ENCODE measurements at regions not wholly inside any gene's neighbourhood (a gene's known extent, or its start where the extent isn't known, plus 50 kb on each side); places are given as distances from the start of the nearest gene placed in this dataset.

- TF ChIP-seq RELA (CRISPR knock-in tag; IDR thresholded peaks at IDR 0.05): no peak
- TF ChIP-seq MAZ (IDR thresholded peaks at IDR 0.05; ENCODE audit: borderline replicate concordance, low read depth, low read length): no peak
- TF ChIP-seq MAZ (CRISPR knock-in tag; IDR thresholded peaks at IDR 0.05; ENCODE audit: low read depth): no peak
- TF ChIP-seq, protein P1, sequence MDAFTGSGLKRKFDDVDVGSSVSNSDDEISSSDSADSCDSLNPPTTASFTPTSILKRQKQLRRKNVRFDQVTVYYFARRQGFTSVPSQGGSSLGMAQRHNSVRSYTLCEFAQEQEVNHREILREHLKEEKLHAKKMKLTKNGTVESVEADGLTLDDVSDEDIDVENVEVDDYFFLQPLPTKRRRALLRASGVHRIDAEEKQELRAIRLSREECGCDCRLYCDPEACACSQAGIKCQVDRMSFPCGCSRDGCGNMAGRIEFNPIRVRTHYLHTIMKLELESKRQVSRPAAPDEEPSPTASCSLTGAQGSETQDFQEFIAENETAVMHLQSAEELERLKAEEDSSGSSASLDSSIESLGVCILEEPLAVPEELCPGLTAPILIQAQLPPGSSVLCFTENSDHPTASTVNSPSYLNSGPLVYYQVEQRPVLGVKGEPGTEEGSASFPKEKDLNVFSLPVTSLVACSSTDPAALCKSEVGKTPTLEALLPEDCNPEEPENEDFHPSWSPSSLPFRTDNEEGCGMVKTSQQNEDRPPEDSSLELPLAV (CRISPR knock-in tag; conservative IDR thresholded peaks at IDR 0.05; ENCODE audit: low read depth): no peak
- TF ChIP-seq SMAD3 (CRISPR knock-in tag; IDR thresholded peaks at IDR 0.05): no peak
- TF ChIP-seq TMF1 (CRISPR knock-in tag; IDR thresholded peaks at IDR 0.05; ENCODE audit: low read depth): no peak
- TF ChIP-seq ZNF343 (CRISPR knock-in tag; IDR thresholded peaks at IDR 0.05): no peak
- TF ChIP-seq YEATS4 (CRISPR knock-in tag; IDR thresholded peaks at IDR 0.05; ENCODE audit: borderline replicate concordance): no peak
Observed at GRCh38 chrX:118187100-118187499, 70.5 kb upstream of the KLHL13 start (continued).

DNA sequence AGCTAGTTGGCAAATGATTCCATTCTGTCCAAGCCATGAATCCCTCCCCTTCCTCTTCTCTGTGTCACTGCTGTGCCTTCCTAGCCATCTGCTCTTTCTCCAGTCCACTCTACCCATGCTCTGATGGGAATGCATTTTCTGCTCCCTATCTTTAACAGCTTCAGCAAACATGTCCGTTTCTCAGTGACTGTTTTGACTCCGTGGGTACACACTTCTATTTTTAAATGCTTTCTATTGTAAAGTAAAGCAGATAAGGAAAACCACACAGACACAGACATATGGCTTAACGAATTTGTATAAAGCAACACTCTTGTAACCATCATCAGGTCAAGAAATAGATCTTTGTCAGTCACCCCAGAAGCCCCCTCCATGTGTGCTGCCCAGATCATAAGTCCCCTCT, 72.4 kb upstream of the KLHL13 start:
- WGBS (ENCODE audit: low lambda C conversion rate): 4% methylated on average over 3 of the region's 3 CpGs
- Histone ChIP-seq H3K9me3 (ENCODE audit: low read length) (no peaks in the 10 kb centered on the region), H3K4me3 (replicated peaks in 1 of 3; ENCODE audit: insufficient read depth in 1 of 3, low read depth in 2 of 3, low read length in 3 of 3) (no peak overlapping the region), H3K79me2 (ENCODE audit: insufficient read depth, low read length) (no peaks in the 10 kb centered on the region), H3K4me2 (ENCODE audit: low read depth, low read length) (no peak overlapping the region), H3K36me3 (replicated peaks in 1 of 2; ENCODE audit: control insufficient read depth in 1 of 2, insufficient read depth in 2 of 2, low read length in 2 of 2) (no peaks in the 10 kb centered on the region), H3K27me3 (ENCODE audit: control insufficient read depth in 1 of 2, insufficient read depth in 2 of 2, low read length in 2 of 2) (no peaks in the 10 kb centered on the region), H2AFZ (ENCODE audit: low read length) (no peak overlapping the region), H3K9ac (ENCODE audit: insufficient read depth, low read depth, low read length) (no peak overlapping the region), H4K20me1 (ENCODE audit: insufficient read depth, low read length) (no peaks in the 10 kb centered on the region), H3K27ac (ENCODE audit: extremely low read length, insufficient read depth, low read length) (no peak overlapping the region), H3K4me1 (ENCODE audit: insufficient read depth, low read length) (no peaks in the 10 kb centered on the region)
- POLR2A ChIA-PET: no interaction called here
- DNase-seq (ENCODE audit: low spot score) (no peak), ATAC-seq (no peak), FAIRE-seq (no peak)
- CTCF ChIA-PET (ENCODE audit: low intra/inter-chr PET ratio, low total read pairs): no interaction called here
- no TSS peak for BruUV-seq (replicated peaks)
- TF ChIP-seq NFIB (CRISPR knock-in tag; IDR thresholded peaks at IDR 0.05; ENCODE audit: borderline replicate concordance) (no peak), AKAP8 (CRISPR knock-in tag; IDR thresholded peaks at IDR 0.05) (no peak)
- TF ChIP-seq, protein P2, sequence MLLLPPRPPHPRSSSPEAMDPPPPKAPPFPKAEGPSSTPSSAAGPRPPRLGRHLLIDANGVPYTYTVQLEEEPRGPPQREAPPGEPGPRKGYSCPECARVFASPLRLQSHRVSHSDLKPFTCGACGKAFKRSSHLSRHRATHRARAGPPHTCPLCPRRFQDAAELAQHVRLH (CRISPR knock-in tag; IDR thresholded peaks at IDR 0.05; ENCODE audit: borderline replicate concordance, low read depth): no peak
- intact Hi-C loops (cut with micrococcal nuclease; ENCODE audit: unreplicated experiment): no loop called here
- in situ Hi-C loops (cut with HindIII; ENCODE audit: extremely low pct_ligation_motif_present, low pct_unique_long_range_greater_than_20kb): no loop called here

Data from HepG2 (cell line).